Lung (tissue), 11 donors: ENCODE measurements at regions not wholly inside any gene's neighbourhood (a gene's known extent, or its start where the extent isn't known, plus 50 kb on each side); places are given as distances from the start of the nearest gene placed in this dataset.

Experiments used
- ATAC-seq: fragments of 200-7000 bp; cut with Tn5 transposase; one replicate; pipeline ENCODE4 v1.9.1; 2020; ENCODE audit warnings: moderate number of reproducible peaks; ENCODE audit not compliant: insufficient read depth, low FRiP score
- DNase-seq, 3 donors: peaks; one replicate each; pipeline ENCODE4 v3.0.0-alpha.2; 2013 to 2017
- H3K27ac ChIP-seq, 2 donors: one replicate each; pipeline ENCODE4 v1.5.1; 2013; ENCODE audit warnings: mild to moderate bottlenecking in 2 of 2, moderate library complexity in 2 of 2, control low read depth in 1 of 2, inconsistent platforms in 1 of 2, low read depth in 1 of 2, low read length in 1 of 2
- H3K27me3 ChIP-seq, 3 donors: one replicate each; pipeline ENCODE4 v1.5.1; 2013; ENCODE audit warnings: low read length in 2 of 3; ENCODE audit not compliant: control insufficient read depth in 3 of 3, insufficient read depth in 3 of 3
- H3K36me3 ChIP-seq, 4 donors: one replicate each; pipeline ENCODE4 v1.5.1; 2013; ENCODE audit warnings: low read length in 4 of 4, mild to moderate bottlenecking in 1 of 4, moderate library complexity in 1 of 4; ENCODE audit not compliant: control insufficient read depth in 4 of 4, insufficient read depth in 4 of 4
- H3K4me1 ChIP-seq, 5 donors: one replicate each; pipeline ENCODE4 v1.5.1; 2013; ENCODE audit warnings: low read length in 5 of 5, mild to moderate bottlenecking in 2 of 5, moderate library complexity in 1 of 5; ENCODE audit not compliant: control insufficient read depth in 5 of 5, insufficient read depth in 5 of 5
- H3K4me3 ChIP-seq: one replicate; pipeline ENCODE4 v1.5.1; 2013; ENCODE audit warnings: mild to moderate bottlenecking, control low read depth, moderate library complexity
- H3K9ac ChIP-seq, 2 donors: one replicate each; pipeline ENCODE4 v1.5.1; 2013; ENCODE audit warnings: low read length in 2 of 2, control low read depth in 1 of 2; ENCODE audit not compliant: insufficient read depth in 1 of 2
- H3K9me3 ChIP-seq, 4 donors: one replicate each; pipeline ENCODE4 v1.5.1; 2013; ENCODE audit warnings: low read length in 3 of 4, mild to moderate bottlenecking in 1 of 4, moderate library complexity in 1 of 4; ENCODE audit not compliant: control insufficient read depth in 4 of 4, insufficient read depth in 3 of 4
- CTCF ChIP-seq: IDR thresholded peaks from 2 replicates; pipeline ENCODE4 v1.5.1; 2012; ENCODE audit warnings: mild to moderate bottlenecking; ENCODE audit errors: control extremely low read depth, extremely low read depth
- WGBS, 2 donors: extraction: QIAGEN DNeasy Blood & Tissue Kit; methylation state at CpG; one replicate each; pipeline ENCODE4 v1.1.7; 2013; 5-methylcytosine and 5-hydroxymethylcytosine counted together
- donor health status: control.
- donor health status: control.
- donor health status: Bipolar disorder and iron deficiency.
- donor health status: healthy.
- donor health status: DM: yes; HTN: yes; CAD: no.

DNA sequence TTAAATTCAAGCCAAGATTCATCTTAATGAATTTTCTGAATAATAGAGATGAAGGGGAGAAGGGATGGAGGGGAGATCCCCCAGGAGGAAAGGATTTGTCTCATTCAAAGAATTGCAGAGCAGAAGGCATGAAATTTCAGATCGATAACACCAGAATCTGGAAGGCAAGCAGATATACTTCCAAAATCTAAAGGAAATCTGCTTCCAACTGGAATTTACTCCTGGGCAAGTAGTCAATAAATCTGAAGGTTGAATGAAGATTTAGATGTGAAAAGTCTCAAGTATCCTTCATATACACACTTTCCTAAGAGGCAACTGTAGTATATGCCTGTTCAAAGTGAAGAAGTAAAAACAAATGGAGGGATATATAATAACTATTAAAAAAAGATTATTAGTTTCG is 1190.8 kb upstream of the CELF4 start:
- 84% methylated on average over 2 of the region's 2 CpGs for WGBS, 2 donors
- TF ChIP-seq CTCF: no peak
- H3K4me3 ChIP-seq: no peak overlapping the region

DNA sequence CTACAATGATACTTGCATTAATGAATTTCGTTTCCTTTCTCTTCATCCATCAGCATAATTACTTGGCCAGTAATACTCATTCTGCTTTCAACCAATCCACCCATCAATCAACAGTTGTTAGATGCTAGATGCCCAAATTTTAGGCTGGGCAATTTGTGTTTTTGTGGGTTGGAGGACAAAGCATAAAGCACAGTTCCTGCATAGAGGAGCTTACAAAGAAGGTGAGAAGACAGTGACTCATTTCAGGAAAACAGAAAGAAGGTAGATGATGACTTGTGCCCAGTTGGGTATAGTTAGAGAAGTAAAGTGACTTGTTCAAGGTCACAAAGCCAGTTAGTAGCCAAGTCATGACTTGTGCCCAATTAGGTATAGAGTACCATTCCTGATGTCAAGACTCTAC is 1186.8 kb upstream of the CELF4 start:
- Histone ChIP-seq H3K27ac (no peak overlapping the region), H3K27me3 (no peaks in the 10 kb centered on the region), H3K9ac (peak overlapping the region in 1 of 2 donors; percentile 18), H3K9me3 (no peaks in the 10 kb centered on the region), H3K36me3 (no peaks in the 10 kb centered on the region), H3K4me3 (no peak overlapping the region), H3K4me1 (peaks cover 0 to 23% (median 2%) of the 10 kb centered on the region in 5 donors)
- TF ChIP-seq CTCF: no peak
- no peak for DNase-seq
- ATAC-seq: no peak
- 44 to 79% methylated on average over 1 of the region's 1 CpG for WGBS, 2 donors

More for the DNA sequence above, 1190.8 kb upstream of the CELF4 start:
- peaks cover 0 to 9% (median 0%) of the 10 kb centered on the region in 5 donors for H3K4me1 ChIP-seq
- DNase-seq: no peak
- no peak overlapping the region for H3K27ac ChIP-seq
- H3K27me3 ChIP-seq: no peaks in the 10 kb centered on the region
- peaks cover 0 to 1% (median 0%) of the 10 kb centered on the region in 4 donors for H3K9me3 ChIP-seq
- ATAC-seq: no peak
- no peaks in the 10 kb centered on the region for H3K36me3 ChIP-seq
- no peak overlapping the region for H3K9ac ChIP-seq

DNA sequence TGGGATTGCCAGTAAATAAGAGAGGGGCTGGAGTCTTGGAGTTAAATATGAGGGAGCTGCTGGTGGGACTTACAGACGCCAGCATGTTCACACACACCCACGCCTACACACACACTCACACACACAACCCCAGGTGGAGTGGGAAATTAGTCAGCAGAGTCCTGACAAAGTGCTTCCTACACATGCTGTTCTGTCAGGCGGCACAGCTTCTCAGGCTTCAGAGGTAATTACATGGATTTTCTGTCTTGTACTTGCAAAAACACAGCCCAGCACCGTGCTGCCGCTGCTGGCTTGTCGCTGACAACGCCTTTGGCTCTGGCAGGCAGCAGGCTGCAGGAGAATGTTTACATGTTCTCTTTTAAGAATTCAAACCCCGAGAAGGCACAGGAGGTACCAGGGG is 1186.3 kb upstream of the CELF4 start:
- DNase-seq (peak; percentile 52 to 79 (median 65)), ATAC-seq (no peak)

More for the DNA sequence above, 1186.3 kb upstream of the CELF4 start:
- H3K4me1 ChIP-seq: peaks cover 0 to 23% (median 2%) of the 10 kb centered on the region in 5 donors
- H3K36me3 ChIP-seq: no peaks in the 10 kb centered on the region
- H3K9me3 ChIP-seq: no peaks in the 10 kb centered on the region
- no peaks in the 10 kb centered on the region for H3K27me3 ChIP-seq
- H3K4me3 ChIP-seq: no peak overlapping the region
- H3K27ac ChIP-seq: no peak overlapping the region
- no peak for TF ChIP-seq CTCF
- 40 to 71% methylated on average over 8 of the region's 8 CpGs for WGBS, 2 donors
- peak overlapping the region in 1 of 2 donors; percentile 18 for H3K9ac ChIP-seq
